GM12873 (cell line): ENCODE measurements at regions not wholly inside any gene's neighbourhood (a gene's known extent, or its start where the extent isn't known, plus 50 kb on each side); places are given as distances from the start of the nearest gene placed in this dataset.

ENCODE experiments used
- CTCF ChIP-seq: IDR thresholded peaks from 2 replicates; pipeline ENCODE4 v1.5.1; 2012; ENCODE audit warnings: low read depth, mild to moderate bottlenecking, moderate library complexity, low read length, control low read depth; ENCODE audit not compliant: insufficient read depth; ENCODE audit errors: missing control alignments

- no peak for TF ChIP-seq CTCF
Measured at GRCh38 chr18:28705482-28705881, 528.6 kb upstream of the CDH2 start.

- no peak for TF ChIP-seq CTCF
Measured at GRCh38 chr18:28692337-28692736, 515.4 kb upstream of the CDH2 start.

- no peak for TF ChIP-seq CTCF
Measured at GRCh38 chr18:28691496-28691840, 514.5 kb upstream of the CDH2 start.

- no peak for TF ChIP-seq CTCF
Measured at GRCh38 chr18:28690836-28691495, 514.0 kb upstream of the CDH2 start.

- no peak for TF ChIP-seq CTCF
Measured at GRCh38 chr18:28690100-28690499, 513.2 kb upstream of the CDH2 start.

GRCh38 chr18:28689588-28689987, 512.7 kb upstream of the CDH2 start:
- no peak for TF ChIP-seq CTCF

- no peak for TF ChIP-seq CTCF
Measured at GRCh38 chr18:28684746-28685355, 507.9 kb upstream of the CDH2 start.
